ENCODE measurements at regions not wholly inside any gene's neighbourhood (a gene's known extent, or its start where the extent isn't known, plus 50 kb on each side); places are given as distances from the start of the nearest gene placed in this dataset.
"Not testable (repeated sequence)": the region's sequence is repeated elsewhere in the genome, so short reads cannot be mapped to it uniquely, and the experiment has no call there.

GRCh38 chrX:78603908-78604307 lies 55.2 kb downstream of the RTL3 start:
- Mint-ChIP-seq H3K27ac (no peak overlapping the region), H3K4me1 (no peaks in the 10 kb centered on the region), H3K4me3 (no peak overlapping the region), H3K36me3 (ENCODE audit: low read depth) (no peaks in the 10 kb centered on the region), H3K27me3 (no peaks in the 10 kb centered on the region)
- no peaks in the 10 kb centered on the region for H3K9me3 ChIP-seq (ENCODE audit: control insufficient read depth, low read length, poor library complexity, severe bottlenecking)
- no peak for ATAC-seq
- DNase-seq = no peak

- no peaks in the 10 kb centered on the region for H3K9me3 ChIP-seq (ENCODE audit: control insufficient read depth, low read length, poor library complexity, severe bottlenecking)
- no peaks in the 10 kb centered on the region for H3K4me1 Mint-ChIP-seq
- no peak overlapping the region for H3K27ac Mint-ChIP-seq
- DNase-seq (no peak), ATAC-seq (no peak)
- H3K4me3 Mint-ChIP-seq = no peak overlapping the region
- no peaks in the 10 kb centered on the region for H3K27me3 Mint-ChIP-seq
- H3K36me3 Mint-ChIP-seq (ENCODE audit: low read depth) = no peaks in the 10 kb centered on the region
Measured at GRCh38 chrX:78595901-78596502, 63.1 kb downstream of the RTL3 start.

GRCh38 chrX:78593701-78594100 lies 65.4 kb downstream of the RTL3 start:
- DNase-seq = no peak
- no peaks in the 10 kb centered on the region for H3K9me3 ChIP-seq (ENCODE audit: control insufficient read depth, low read length, poor library complexity, severe bottlenecking)
- Mint-ChIP-seq H3K36me3 (ENCODE audit: low read depth) (no peaks in the 10 kb centered on the region), H3K27me3 (no peaks in the 10 kb centered on the region), H3K4me3 (no peak overlapping the region), H3K4me1 (no peaks in the 10 kb centered on the region), H3K27ac (no peak overlapping the region)
- no peak for ATAC-seq

GRCh38 chrX:78592030-78592429 lies 67.1 kb downstream of the RTL3 start:
- no peaks in the 10 kb centered on the region for H3K4me1 Mint-ChIP-seq
- H3K9me3 ChIP-seq (ENCODE audit: control insufficient read depth, low read length, poor library complexity, severe bottlenecking) = no peaks in the 10 kb centered on the region
- ATAC-seq = no peak
- H3K4me3 Mint-ChIP-seq = no peak overlapping the region
- no peak overlapping the region for H3K27ac Mint-ChIP-seq
- DNase-seq = no peak
- H3K36me3 Mint-ChIP-seq (ENCODE audit: low read depth) = no peaks in the 10 kb centered on the region
- no peaks in the 10 kb centered on the region for H3K27me3 Mint-ChIP-seq

- Mint-ChIP-seq H3K36me3 (ENCODE audit: low read depth) (no peaks in the 10 kb centered on the region), H3K4me1 (no peaks in the 10 kb centered on the region), H3K27me3 (no peaks in the 10 kb centered on the region), H3K4me3 (no peak overlapping the region), H3K27ac (no peak overlapping the region)
- DNase-seq (no peak), ATAC-seq (no peak)
- H3K9me3 ChIP-seq (ENCODE audit: control insufficient read depth, low read length, poor library complexity, severe bottlenecking) = no peaks in the 10 kb centered on the region
Measured at GRCh38 chrX:78574306-78574705, 84.8 kb downstream of the RTL3 start.

GRCh38 chrX:78573630-78574029 lies 85.5 kb downstream of the RTL3 start:
- no peak for ATAC-seq
- Mint-ChIP-seq H3K36me3 (ENCODE audit: low read depth) (no peaks in the 10 kb centered on the region), H3K27ac (no peak overlapping the region), H3K27me3 (no peaks in the 10 kb centered on the region), H3K4me3 (no peak overlapping the region), H3K4me1 (no peaks in the 10 kb centered on the region)
- no peak for DNase-seq
- H3K9me3 ChIP-seq (ENCODE audit: control insufficient read depth, low read length, poor library complexity, severe bottlenecking) = no peaks in the 10 kb centered on the region

- Mint-ChIP-seq H3K4me3 (no peak overlapping the region), H3K27ac (peak overlapping the region; percentile 54), H3K4me1 (no peaks in the 10 kb centered on the region), H3K27me3 (no peaks in the 10 kb centered on the region), H3K36me3 (ENCODE audit: low read depth) (no peaks in the 10 kb centered on the region)
- H3K9me3 ChIP-seq (ENCODE audit: control insufficient read depth, low read length, poor library complexity, severe bottlenecking) = no peaks in the 10 kb centered on the region
- no peak for DNase-seq
- no peak for ATAC-seq
Measured at GRCh38 chrX:78571849-78572248, 87.3 kb downstream of the RTL3 start.

- H3K27me3 Mint-ChIP-seq = no peaks in the 10 kb centered on the region
- H3K36me3 Mint-ChIP-seq (ENCODE audit: low read depth) = no peaks in the 10 kb centered on the region
- H3K4me3 Mint-ChIP-seq = no peak overlapping the region
- no peaks in the 10 kb centered on the region for H3K9me3 ChIP-seq (ENCODE audit: control insufficient read depth, low read length, poor library complexity, severe bottlenecking)
- DNase-seq = no peak
- H3K27ac Mint-ChIP-seq = no peak overlapping the region
- ATAC-seq = no peak
- no peaks in the 10 kb centered on the region for H3K4me1 Mint-ChIP-seq
Measured at GRCh38 chrX:78555401-78555980, 103.6 kb downstream of the RTL3 start.

- H3K27me3 Mint-ChIP-seq; H3K27ac Mint-ChIP-seq; H3K4me1 Mint-ChIP-seq; H3K36me3 Mint-ChIP-seq (ENCODE audit: low read depth); ATAC-seq; H3K4me3 Mint-ChIP-seq; DNase-seq; H3K9me3 ChIP-seq (ENCODE audit: control insufficient read depth, low read length, poor library complexity, severe bottlenecking): not testable (repeated sequence)
Measured at GRCh38 chrX:78552628-78553027, 106.5 kb downstream of the RTL3 start.

GRCh38 chrX:78548012-78548411 lies 111.1 kb downstream of the RTL3 start:
- ATAC-seq (no peak), DNase-seq (no peak)
- Mint-ChIP-seq H3K36me3 (ENCODE audit: low read depth) (peaks cover under 1% of the 10 kb centered on the region), H3K4me3 (no peak overlapping the region), H3K27me3 (no peaks in the 10 kb centered on the region), H3K4me1 (no peaks in the 10 kb centered on the region), H3K27ac (no peak overlapping the region)
- no peaks in the 10 kb centered on the region for H3K9me3 ChIP-seq (ENCODE audit: control insufficient read depth, low read length, poor library complexity, severe bottlenecking)

GRCh38 chrX:78545233-78545632 lies 113.9 kb downstream of the RTL3 start:
- Mint-ChIP-seq H3K27me3 (no peaks in the 10 kb centered on the region), H3K36me3 (ENCODE audit: low read depth) (peaks cover 2% of the 10 kb centered on the region), H3K27ac (no peak overlapping the region), H3K4me3 (no peak overlapping the region), H3K4me1 (no peaks in the 10 kb centered on the region)
- DNase-seq (no peak), ATAC-seq (no peak)
- no peaks in the 10 kb centered on the region for H3K9me3 ChIP-seq (ENCODE audit: control insufficient read depth, low read length, poor library complexity, severe bottlenecking)

- peaks cover 5% of the 10 kb centered on the region for H3K36me3 Mint-ChIP-seq (ENCODE audit: low read depth)
- no peaks in the 10 kb centered on the region for H3K9me3 ChIP-seq (ENCODE audit: control insufficient read depth, low read length, poor library complexity, severe bottlenecking)
- H3K27me3 Mint-ChIP-seq = no peaks in the 10 kb centered on the region
- H3K4me3 Mint-ChIP-seq = no peak overlapping the region
- DNase-seq (no peak), ATAC-seq (no peak)
- H3K27ac Mint-ChIP-seq = no peak overlapping the region
- H3K4me1 Mint-ChIP-seq = no peaks in the 10 kb centered on the region
Measured at GRCh38 chrX:78543281-78543680, 115.8 kb downstream of the RTL3 start.

- Mint-ChIP-seq H3K27ac (no peak overlapping the region), H3K27me3 (no peaks in the 10 kb centered on the region), H3K4me3 (no peak overlapping the region), H3K4me1 (no peaks in the 10 kb centered on the region), H3K36me3 (ENCODE audit: low read depth) (peaks cover 5% of the 10 kb centered on the region)
- no peaks in the 10 kb centered on the region for H3K9me3 ChIP-seq (ENCODE audit: control insufficient read depth, low read length, poor library complexity, severe bottlenecking)
- no peak for DNase-seq
- ATAC-seq = no peak
Measured at GRCh38 chrX:78540171-78540570, 119.0 kb downstream of the RTL3 start.

- Mint-ChIP-seq H3K4me3 (no peak overlapping the region), H3K4me1 (no peaks in the 10 kb centered on the region), H3K27ac (peak overlapping the region; percentile 14), H3K27me3 (no peaks in the 10 kb centered on the region), H3K36me3 (ENCODE audit: low read depth) (no peaks in the 10 kb centered on the region)
- ATAC-seq (no peak), DNase-seq (no peak)
- H3K9me3 ChIP-seq (ENCODE audit: control insufficient read depth, low read length, poor library complexity, severe bottlenecking) = no peaks in the 10 kb centered on the region
Measured at GRCh38 chrX:78534221-78534620, 124.9 kb downstream of the RTL3 start.

Data from T-helper 17 cell (primary cell).